Choroid plexus epithelial cell (primary cell): ENCODE measurements at regions not wholly inside any gene's neighbourhood (a gene's known extent, or its start where the extent isn't known, plus 50 kb on each side); places are given as distances from the start of the nearest gene placed in this dataset.

Experiments
- DNase-seq: peaks from one replicate; pipeline ENCODE4 v3.0.0-alpha.2; 2010; ENCODE audit warnings: low read depth
- H3K4me3 ChIP-seq: 2 replicates; pipeline ENCODE4 v1.5.1; 2011; ENCODE audit warnings: low read depth, mild to moderate bottlenecking, control low read depth, low read length, moderate library complexity
- TF ChIP-seq, protein P1 (sequence below): conservative IDR thresholded peaks from 2 replicates; pipeline ENCODE4 v1.5.1; 2011; ENCODE audit warnings: low read depth, mild to moderate bottlenecking, control low read depth, inconsistent platforms, low read length, moderate library complexity

DNA sequence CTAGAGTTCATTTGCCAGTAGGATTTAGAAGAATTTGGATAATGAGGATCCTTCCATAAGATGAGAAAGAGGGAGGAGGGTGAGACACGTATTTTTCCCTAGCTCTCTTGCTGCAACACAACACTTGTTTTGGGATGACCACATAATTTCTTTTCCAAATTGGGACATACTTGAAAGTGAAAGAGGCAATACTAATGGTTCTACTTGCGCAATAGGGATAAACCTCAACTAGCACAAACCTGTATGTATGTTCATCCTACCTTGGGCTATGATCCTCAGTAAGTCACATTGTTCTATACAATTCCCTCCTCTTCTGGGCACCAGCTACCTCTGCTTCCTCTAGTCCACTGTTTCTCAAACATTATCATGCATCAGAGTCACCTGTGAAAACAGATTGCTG is 1208.8 kb upstream of the LRRTM1 start:
- TF ChIP-seq, protein P1, sequence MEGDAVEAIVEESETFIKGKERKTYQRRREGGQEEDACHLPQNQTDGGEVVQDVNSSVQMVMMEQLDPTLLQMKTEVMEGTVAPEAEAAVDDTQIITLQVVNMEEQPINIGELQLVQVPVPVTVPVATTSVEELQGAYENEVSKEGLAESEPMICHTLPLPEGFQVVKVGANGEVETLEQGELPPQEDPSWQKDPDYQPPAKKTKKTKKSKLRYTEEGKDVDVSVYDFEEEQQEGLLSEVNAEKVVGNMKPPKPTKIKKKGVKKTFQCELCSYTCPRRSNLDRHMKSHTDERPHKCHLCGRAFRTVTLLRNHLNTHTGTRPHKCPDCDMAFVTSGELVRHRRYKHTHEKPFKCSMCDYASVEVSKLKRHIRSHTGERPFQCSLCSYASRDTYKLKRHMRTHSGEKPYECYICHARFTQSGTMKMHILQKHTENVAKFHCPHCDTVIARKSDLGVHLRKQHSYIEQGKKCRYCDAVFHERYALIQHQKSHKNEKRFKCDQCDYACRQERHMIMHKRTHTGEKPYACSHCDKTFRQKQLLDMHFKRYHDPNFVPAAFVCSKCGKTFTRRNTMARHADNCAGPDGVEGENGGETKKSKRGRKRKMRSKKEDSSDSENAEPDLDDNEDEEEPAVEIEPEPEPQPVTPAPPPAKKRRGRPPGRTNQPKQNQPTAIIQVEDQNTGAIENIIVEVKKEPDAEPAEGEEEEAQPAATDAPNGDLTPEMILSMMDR = no peak
- DNase-seq = no peak
- no peak overlapping the region for H3K4me3 ChIP-seq

GRCh38 chr2:81505586-81505985 is 1201.0 kb upstream of the LRRTM1 start:
- no peak for DNase-seq

GRCh38 chr2:81495556-81495955 is 1191.0 kb upstream of the LRRTM1 start:
- H3K4me3 ChIP-seq = no peak overlapping the region
- TF ChIP-seq, protein P1 = no peak
- no peak for DNase-seq

More at GRCh38 chr2:81505586-81505985, 1201.0 kb upstream of the LRRTM1 start:
- no peak overlapping the region for H3K4me3 ChIP-seq
- TF ChIP-seq, protein P1 = no peak

- no peak for DNase-seq
- H3K4me3 ChIP-seq = no peak overlapping the region
- TF ChIP-seq, protein P1 = no peak
Measured at GRCh38 chr2:81483254-81483653, 1178.7 kb upstream of the LRRTM1 start.

DNA sequence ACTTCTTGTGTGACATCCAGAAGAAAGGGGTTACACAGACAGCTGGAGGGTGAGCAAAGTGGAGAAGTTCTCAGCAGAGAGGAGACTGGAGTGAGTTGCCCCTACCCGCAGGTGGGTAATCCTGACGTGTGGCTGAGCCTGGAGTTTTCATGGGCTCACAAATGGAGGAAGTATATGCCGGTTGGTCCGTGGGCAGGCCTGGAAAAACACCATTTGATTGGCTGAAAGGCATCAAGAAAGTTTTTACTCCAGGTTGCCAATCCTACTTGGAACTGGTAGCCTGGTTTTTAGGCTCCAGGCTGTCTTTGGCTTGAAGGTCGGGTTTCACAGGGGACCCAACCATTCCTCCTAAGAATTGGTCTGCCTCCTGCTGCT is 1177.4 kb upstream of the LRRTM1 start:
- H3K4me3 ChIP-seq = no peak overlapping the region
- TF ChIP-seq, protein P1 = no peak
- no peak for DNase-seq

DNA sequence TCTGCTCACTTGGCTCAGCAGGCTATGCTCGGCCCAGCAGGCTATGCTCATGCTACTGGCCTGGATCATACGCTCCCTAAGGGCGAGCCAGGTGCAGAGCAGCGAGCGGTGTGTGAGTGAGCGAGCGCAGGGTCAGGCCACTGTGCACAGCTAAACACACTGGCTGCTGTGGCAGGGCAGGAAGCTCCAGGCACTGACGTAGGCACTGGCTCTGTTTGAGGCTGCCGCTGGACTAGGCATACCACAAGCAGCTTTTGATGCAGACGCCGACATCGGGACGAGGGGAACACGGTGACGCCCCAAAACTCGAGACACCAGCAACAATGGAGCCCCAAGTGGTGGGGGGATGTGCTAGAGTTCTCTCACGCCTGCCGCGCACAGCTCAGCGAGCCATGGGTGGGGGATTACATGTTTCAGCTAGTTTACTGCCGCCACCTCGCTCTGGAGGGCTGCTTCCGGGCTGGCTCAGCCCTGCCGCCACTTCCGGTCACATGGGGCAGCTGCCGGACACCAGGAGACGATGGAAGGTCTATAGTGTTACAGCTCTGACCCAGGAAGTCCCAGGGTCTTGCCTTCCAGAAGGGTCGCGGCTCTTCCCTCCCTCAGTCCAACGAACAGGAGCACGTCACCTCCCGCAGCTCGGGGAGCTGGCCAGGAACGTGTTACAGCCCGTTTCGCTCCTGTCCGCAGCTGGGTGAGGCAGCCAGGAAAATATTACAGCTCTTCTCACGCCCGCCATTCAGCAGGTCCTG is 1176.9 kb upstream of the LRRTM1 start:
- no peak overlapping the region for H3K4me3 ChIP-seq
- TF ChIP-seq, protein P1 = no peak
- no peak for DNase-seq

GRCh38 chr2:81467096-81467495 is 1162.5 kb upstream of the LRRTM1 start:
- DNase-seq = no peak
- H3K4me3 ChIP-seq = no peak overlapping the region
- TF ChIP-seq, protein P1 = no peak
